ENCODE measurements at regions not wholly inside any gene's neighbourhood (a gene's known extent, or its start where the extent isn't known, plus 50 kb on each side); places are given as distances from the start of the nearest gene placed in this dataset.

- intact Hi-C loops (cut with micrococcal nuclease; ENCODE audit: unreplicated experiment): loop anchor here (2.0 kb wide), 1 partner anchor 462 kb away; no protein-coding TSS in a partner anchor
- H3K9me2 ChIP-seq (ENCODE audit: insufficient read depth, low read length): no peaks in the 10 kb centered on the region
- H2AFZ ChIP-seq (ENCODE audit: low read length): no peak overlapping the region
- H3K36me3 ChIP-seq (ENCODE audit: insufficient read depth, low read length): no peaks in the 10 kb centered on the region; the same call in 1 of the 2 replicates
- BruUV-seq (replicated peaks): no TSS peak
- H4K20me1 ChIP-seq (ENCODE audit: insufficient read depth, low read length): no peaks in the 10 kb centered on the region
- H3K4me1 ChIP-seq (ENCODE audit: insufficient read depth, low read length, poor library complexity, severe bottlenecking): peaks cover 19% of the 10 kb centered on the region
- no peak overlapping the region for H3K27ac ChIP-seq (ENCODE audit: low read depth, low read length, poor library complexity, severe bottlenecking)
- CTCF ChIA-PET (ENCODE audit: unreplicated experiment): interaction anchor here (0.7 kb wide), 1 partner anchor 14 kb away, joined by 5 read pairs; no protein-coding TSS in a partner anchor
- H3K4me3 ChIP-seq (ENCODE audit: low read depth, low read length, poor library complexity, severe bottlenecking): no peak overlapping the region
- H3K9me3 ChIP-seq (ENCODE audit: low read length): no peaks in the 10 kb centered on the region
- peak overlapping the region; percentile 45 for H3K4me2 ChIP-seq (ENCODE audit: low read length)
- POLR2A ChIA-PET: interaction anchor here (0.7 kb wide), 1 partner anchor 78 kb away, joined by 3 read pairs; no protein-coding TSS in a partner anchor
- no peak for TF ChIP-seq EZH2phosphoT487 (IDR thresholded peaks at IDR 0.05; ENCODE audit: borderline replicate concordance, low read depth, low read length)
- TF ChIP-seq CTCF (conservative IDR thresholded peaks at IDR 0.05; ENCODE audit: low read length): no peak
- no peak for DNase-seq (ENCODE audit: low spot score)
- no peaks in the 10 kb centered on the region for H3K79me2 ChIP-seq (ENCODE audit: insufficient read depth, low read depth, low read length)
Observed at GRCh38 chr7:25852211-25852938, 299.6 kb upstream of the NFE2L3 start.

- CTCF ChIA-PET (ENCODE audit: unreplicated experiment): interaction anchor here (0.7 kb wide), 1 partner anchor 14 kb away, joined by 5 read pairs; no protein-coding TSS in a partner anchor
Observed at GRCh38 chr7:25852939-25853271, 299.1 kb upstream of the NFE2L3 start.

More at GRCh38 chr7:25852939-25853271, 299.1 kb upstream of the NFE2L3 start:
- no peak for DNase-seq (ENCODE audit: low spot score)
- Histone ChIP-seq H3K79me2 (ENCODE audit: insufficient read depth, low read depth, low read length) (no peaks in the 10 kb centered on the region), H2AFZ (ENCODE audit: low read length) (no peak overlapping the region), H3K9me2 (ENCODE audit: insufficient read depth, low read length) (no peaks in the 10 kb centered on the region), H3K4me3 (ENCODE audit: low read depth, low read length, poor library complexity, severe bottlenecking) (no peak overlapping the region), H3K9me3 (ENCODE audit: low read length) (no peaks in the 10 kb centered on the region), H3K27ac (ENCODE audit: low read depth, low read length, poor library complexity, severe bottlenecking) (no peak overlapping the region), H3K36me3 (ENCODE audit: insufficient read depth, low read length) (no peaks in the 10 kb centered on the region; the same call in 1 of the 2 replicates), H3K4me1 (ENCODE audit: insufficient read depth, low read length, poor library complexity, severe bottlenecking) (peaks cover 21% of the 10 kb centered on the region), H4K20me1 (ENCODE audit: insufficient read depth, low read length) (no peaks in the 10 kb centered on the region), H3K4me2 (ENCODE audit: low read length) (peak overlapping the region; percentile 45; the same call in 1 of the 2 replicates)
- intact Hi-C loops (cut with micrococcal nuclease; ENCODE audit: unreplicated experiment): loop anchor here (2.0 kb wide), 1 partner anchor 462 kb away; no protein-coding TSS in a partner anchor
- BruUV-seq (replicated peaks): no TSS peak
- POLR2A ChIA-PET: no interaction called here
- TF ChIP-seq CTCF (conservative IDR thresholded peaks at IDR 0.05; ENCODE audit: low read length): no peak
- no peak for TF ChIP-seq EZH2phosphoT487 (IDR thresholded peaks at IDR 0.05; ENCODE audit: borderline replicate concordance, low read depth, low read length)

All from OCI-LY7 (cell line).